HepG2 (cell line): ENCODE measurements at regions not wholly inside any gene's neighbourhood (a gene's known extent, or its start where the extent isn't known, plus 50 kb on each side); places are given as distances from the start of the nearest gene placed in this dataset.

Experiments used
- ATF2 ChIP-seq: sonication (generic); formaldehyde crosslinking; IDR thresholded peaks from 2 replicates; pipeline ENCODE4 v1.4.0; 2020; ENCODE audit warnings: missing genetic modification reagents
- CTCF ChIP-seq: sonication (generic); formaldehyde crosslinking; IDR thresholded peaks from 2 replicates; pipeline ENCODE4 v1.5.0; 2020; ENCODE audit warnings: mild to moderate bottlenecking, missing genetic modification reagents, moderate library complexity
- TMF1 ChIP-seq: sonication (generic); formaldehyde crosslinking; IDR thresholded peaks from 2 replicates; pipeline ENCODE4 v1.8.1; 2022; ENCODE audit warnings: low read depth, missing genetic modification reagents
- ZIK1 ChIP-seq: sonication (generic); formaldehyde crosslinking; IDR thresholded peaks from 2 replicates; pipeline ENCODE4 v1.5.0; 2020; ENCODE audit warnings: mild to moderate bottlenecking, low read depth, missing genetic modification reagents, borderline replicate concordance
- ZNF232 ChIP-seq: sonication (generic); formaldehyde crosslinking; IDR thresholded peaks from 2 replicates; pipeline ENCODE4 v1.4.0; 2020; ENCODE audit warnings: missing genetic modification reagents, borderline replicate concordance
- ZNF44 ChIP-seq: sonication (generic); formaldehyde crosslinking; IDR thresholded peaks from 2 replicates; pipeline ENCODE4 v1.5.1; 2020; ENCODE audit warnings: mild to moderate bottlenecking, missing genetic modification reagents
- ZSCAN29 ChIP-seq: sonication (generic); formaldehyde crosslinking; conservative IDR thresholded peaks from 2 replicates; pipeline ENCODE4 v1.4.0; 2020; ENCODE audit warnings: mild to moderate bottlenecking, missing genetic modification reagents

- TF ChIP-seq CTCF (CRISPR knock-in tag) (no peak), ATF2 (CRISPR knock-in tag) (no peak), ZNF232 (CRISPR knock-in tag) (no peak), ZNF44 (CRISPR knock-in tag) (no peak), ZIK1 (no peak), ZSCAN29 (CRISPR knock-in tag) (no peak), TMF1 (CRISPR knock-in tag) (no peak)
These were observed 886.5 kb downstream of the SLITRK6 start for GRCh38 chr13:84912720-84913119.
